A549 (cell line): ENCODE measurements at regions not wholly inside any gene's neighbourhood (a gene's known extent, or its start where the extent isn't known, plus 50 kb on each side); places are given as distances from the start of the nearest gene placed in this dataset.

Experiments used
- CEBPB ChIP-seq, 2 experiments: fragments of >200 bp in 1 of 2; sonication (Bioruptor Twin) in 1 of 2; formaldehyde crosslinking in 1 of 2; IDR thresholded peaks; 2 replicates each; pipeline ENCODE4 v1.6.1; 2012 to 2016
- CHD2 ChIP-seq: fragments of 150-350 bp; IDR thresholded peaks from 2 replicates; pipeline ENCODE4 v1.6.1; 2014; ENCODE audit warnings: low read length; ENCODE audit not compliant: partially characterized antibody
- CTCF ChIP-seq: fragments of >200 bp; sonication (Bioruptor Twin); formaldehyde crosslinking; IDR thresholded peaks from 3 replicates; pipeline ENCODE4 v1.5.1; 2016
- EP300 ChIP-seq, 2 experiments: fragments of >200 bp; sonication (Bioruptor Twin); formaldehyde crosslinking; IDR thresholded peaks; 2 replicates in 1 of 2; 3 replicates in 1 of 2; pipeline ENCODE4 v1.6.1; 2016 to 2017
- KDM1A ChIP-seq: fragments of 200-600 bp; sonication (generic); IDR thresholded peaks from 2 replicates; pipeline ENCODE4 v1.6.1; 2016; ENCODE audit warnings: low read depth, mild to moderate bottlenecking
- MAZ ChIP-seq: fragments of 150-350 bp; IDR thresholded peaks from 2 replicates; pipeline ENCODE4 v1.6.1; 2014; ENCODE audit warnings: antibody characterized with exemption, low read depth, low read length, borderline replicate concordance
- POLR2AphosphoS2 ChIP-seq: conservative IDR thresholded peaks from 2 replicates; pipeline ENCODE4 v1.6.1; 2012; ENCODE audit warnings: low read length, improper control_type of control experiment, inconsistent platforms
- REST ChIP-seq: fragments of 200-600 bp; sonication (generic); IDR thresholded peaks from 2 replicates; pipeline ENCODE4 v1.6.1; 2016; ENCODE audit warnings: antibody characterized with exemption, mild to moderate bottlenecking, moderate library complexity

GRCh38 chrX:120020305-120020704, 57.2 kb downstream of the RHOXF2B start:
- TF ChIP-seq KDM1A (no peak), EP300 (IDR thresholded peaks at IDR 0.05) (no peak), CTCF (no peak), MAZ (no peak), CEBPB (IDR thresholded peaks at IDR 0.05) (no peak), REST (no peak), CHD2 (no peak), POLR2AphosphoS2 (no peak)
